Vagina (tissue), 2 donors: ENCODE measurements at regions not wholly inside any gene's neighbourhood (a gene's known extent, or its start where the extent isn't known, plus 50 kb on each side); places are given as distances from the start of the nearest gene placed in this dataset.

Experiments used
- DNase-seq, 2 donors: peaks; one replicate each; pipeline ENCODE4 v3.0.0-alpha.2; 2017; ENCODE audit errors: extremely low spot score in 2 of 2
- H3K27ac ChIP-seq: fragments of 200-600 bp; sonication (generic); one replicate; pipeline ENCODE4 v1.5.1; 2019
- H3K27me3 ChIP-seq: fragments of 200-600 bp; sonication (generic); one replicate; pipeline ENCODE4 v1.5.1; 2019
- H3K36me3 ChIP-seq, 2 donors: fragments of 200-600 bp; sonication (generic); one replicate each; pipeline ENCODE4 v1.5.1; 2017 to 2019
- H3K4me1 ChIP-seq: fragments of 200-600 bp; sonication (generic); one replicate; pipeline ENCODE4 v1.5.1; 2019
- H3K4me3 ChIP-seq, 2 donors: fragments of 200-600 bp; sonication (generic); 1 replicate in 1 of 2; 2 replicates in 1 of 2; pipeline ENCODE4 v1.5.1; 2016 to 2019
- H3K9me3 ChIP-seq: fragments of 200-600 bp; sonication (generic); one replicate; pipeline ENCODE4 v1.5.1; 2019
- POLR2A ChIP-seq, 2 donors: fragments of 450-650 bp; IDR thresholded peaks; one replicate each; pipeline ENCODE4 v1.6.1; 2017; ENCODE audit warnings: antibody characterized with exemption in 2 of 2, mild to moderate bottlenecking in 2 of 2, moderate library complexity in 2 of 2
- POLR2AphosphoS5 ChIP-seq, 2 donors: sonication (generic); formaldehyde crosslinking; IDR thresholded peaks; one replicate each; pipeline ENCODE4 v1.9.0; 2017; ENCODE audit warnings: antibody characterized with exemption in 2 of 2, mild to moderate bottlenecking in 2 of 2, low read depth in 1 of 2; ENCODE audit not compliant: insufficient read depth in 1 of 2
- intact Hi-C: fragments of 100-400 bp; cut with DNase I; formaldehyde crosslinking; loops from one replicate; pipeline ENCODE4 v1.15.1; 2023
- TF ChIP-seq, protein P1 (sequence below), 3 experiments: fragments of 450-650 bp in 2 of 3; fragments of 200-600 bp in 1 of 3; sonication (generic) in 1 of 3; IDR thresholded peaks; one replicate each; pipeline ENCODE4 v1.5.1; 2017 to 2019; ENCODE audit warnings: antibody characterized with exemption in 3 of 3, mild to moderate bottlenecking in 2 of 3, moderate library complexity in 2 of 3

DNA sequence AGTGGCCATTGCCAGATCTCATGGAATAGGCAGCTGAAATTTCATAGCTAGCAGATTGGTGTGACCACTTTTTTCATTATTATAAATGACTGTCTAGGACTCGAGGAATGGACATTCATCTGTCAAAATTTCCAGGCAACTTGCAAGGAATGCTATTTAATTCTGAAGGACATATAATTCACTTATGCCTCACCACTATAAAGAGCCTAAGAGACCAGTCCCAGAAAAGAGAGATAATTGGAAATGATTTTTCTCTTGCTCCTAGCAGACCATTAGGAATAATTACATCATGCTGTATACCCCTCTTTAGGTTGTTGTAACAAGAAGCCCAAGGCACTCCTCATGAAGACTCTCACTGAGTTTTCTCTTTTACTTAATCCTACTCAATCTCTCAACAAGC, 557.4 kb upstream of the RAB6C start:
- TF ChIP-seq, protein P1, sequence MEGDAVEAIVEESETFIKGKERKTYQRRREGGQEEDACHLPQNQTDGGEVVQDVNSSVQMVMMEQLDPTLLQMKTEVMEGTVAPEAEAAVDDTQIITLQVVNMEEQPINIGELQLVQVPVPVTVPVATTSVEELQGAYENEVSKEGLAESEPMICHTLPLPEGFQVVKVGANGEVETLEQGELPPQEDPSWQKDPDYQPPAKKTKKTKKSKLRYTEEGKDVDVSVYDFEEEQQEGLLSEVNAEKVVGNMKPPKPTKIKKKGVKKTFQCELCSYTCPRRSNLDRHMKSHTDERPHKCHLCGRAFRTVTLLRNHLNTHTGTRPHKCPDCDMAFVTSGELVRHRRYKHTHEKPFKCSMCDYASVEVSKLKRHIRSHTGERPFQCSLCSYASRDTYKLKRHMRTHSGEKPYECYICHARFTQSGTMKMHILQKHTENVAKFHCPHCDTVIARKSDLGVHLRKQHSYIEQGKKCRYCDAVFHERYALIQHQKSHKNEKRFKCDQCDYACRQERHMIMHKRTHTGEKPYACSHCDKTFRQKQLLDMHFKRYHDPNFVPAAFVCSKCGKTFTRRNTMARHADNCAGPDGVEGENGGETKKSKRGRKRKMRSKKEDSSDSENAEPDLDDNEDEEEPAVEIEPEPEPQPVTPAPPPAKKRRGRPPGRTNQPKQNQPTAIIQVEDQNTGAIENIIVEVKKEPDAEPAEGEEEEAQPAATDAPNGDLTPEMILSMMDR (IDR thresholded peaks at IDR 0.05) = no peak
- TF ChIP-seq POLR2AphosphoS5 (IDR thresholded peaks at IDR 0.05; ENCODE audit: insufficient read depth in 1 of 2, low read depth in 1 of 2) (no peak), POLR2A (IDR thresholded peaks at IDR 0.05) (no peak)
- Histone ChIP-seq H3K27me3 (no peaks in the 10 kb centered on the region), H3K4me1 (no peaks in the 10 kb centered on the region), H3K27ac (no peak overlapping the region), H3K36me3 (no peaks in the 10 kb centered on the region), H3K9me3 (no peaks in the 10 kb centered on the region), H3K4me3 (no peak overlapping the region)
- intact Hi-C loops = no loop called here
- no peak for DNase-seq

DNA sequence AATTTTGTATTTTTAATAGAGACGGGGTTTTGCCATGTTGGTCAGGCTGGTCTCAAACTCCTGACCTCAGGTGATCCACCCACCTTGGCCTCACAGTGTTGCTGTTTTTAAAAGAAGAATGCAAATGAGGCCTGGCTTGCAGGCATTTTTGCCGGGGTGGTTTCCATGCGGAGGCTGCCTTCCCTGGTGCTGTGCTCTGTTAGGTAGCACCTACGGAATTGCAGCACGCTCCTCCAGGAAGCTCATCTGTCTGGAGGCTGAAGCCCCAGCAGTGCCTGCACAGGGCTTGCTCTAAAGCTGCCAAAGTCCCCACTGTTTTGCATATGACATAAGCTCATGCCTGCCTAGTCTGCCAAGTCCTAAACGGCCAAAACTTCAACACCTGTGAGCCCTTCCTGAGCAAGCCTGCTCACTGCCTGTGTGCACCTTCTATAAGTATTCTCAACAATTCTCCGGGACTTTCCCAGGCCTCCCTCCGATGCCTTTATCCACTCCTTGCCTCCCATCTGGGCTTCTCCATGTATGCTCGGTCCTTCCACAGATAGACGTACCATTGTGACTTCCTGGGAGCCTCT, 551.3 kb upstream of the RAB6C start:
- intact Hi-C loops = no loop called here
- peaks cover 6% of the 10 kb centered on the region for H3K4me1 ChIP-seq
- DNase-seq = no peak
- no peak overlapping the region for H3K27ac ChIP-seq
- H3K27me3 ChIP-seq = no peaks in the 10 kb centered on the region
- H3K4me3 ChIP-seq = no peak overlapping the region
- TF ChIP-seq POLR2AphosphoS5 (IDR thresholded peaks at IDR 0.05; ENCODE audit: insufficient read depth in 1 of 2, low read depth in 1 of 2) (no peak), POLR2A (IDR thresholded peaks at IDR 0.05) (no peak)
- TF ChIP-seq, protein P1 (IDR thresholded peaks at IDR 0.05) = no peak
- no peaks in the 10 kb centered on the region for H3K9me3 ChIP-seq
- no peaks in the 10 kb centered on the region for H3K36me3 ChIP-seq

DNA sequence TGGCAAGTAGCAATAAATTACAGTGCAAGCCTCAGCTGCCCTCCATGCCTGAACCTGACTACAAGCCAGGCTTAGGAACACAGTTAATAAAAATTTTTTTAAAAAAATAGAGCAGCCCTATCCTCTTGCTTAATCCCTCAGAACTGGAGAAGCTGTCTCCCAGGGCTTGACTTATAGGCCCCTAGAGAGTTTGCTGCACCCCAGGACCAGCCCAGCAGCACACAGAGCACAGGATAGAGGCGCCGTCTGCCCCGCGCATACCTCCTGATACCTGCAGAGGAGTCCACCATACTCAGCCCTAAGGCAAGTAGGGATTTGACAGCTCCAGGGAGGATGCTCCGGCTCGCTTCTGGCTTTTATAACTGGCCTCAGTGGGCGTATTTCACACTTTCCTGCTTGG, 548.6 kb upstream of the RAB6C start:
- no peak for TF ChIP-seq POLR2A (IDR thresholded peaks at IDR 0.05)
- TF ChIP-seq, protein P1 (IDR thresholded peaks at IDR 0.05) = no peak
- TF ChIP-seq POLR2AphosphoS5 (IDR thresholded peaks at IDR 0.05; ENCODE audit: insufficient read depth in 1 of 2, low read depth in 1 of 2) = no peak
- H3K27me3 ChIP-seq = no peaks in the 10 kb centered on the region
- H3K9me3 ChIP-seq = no peaks in the 10 kb centered on the region
- intact Hi-C loops = no loop called here
- DNase-seq = no peak
- H3K36me3 ChIP-seq = no peaks in the 10 kb centered on the region
- H3K4me1 ChIP-seq = peaks cover 6% of the 10 kb centered on the region
- no peak overlapping the region for H3K27ac ChIP-seq
- no peak overlapping the region for H3K4me3 ChIP-seq

DNA sequence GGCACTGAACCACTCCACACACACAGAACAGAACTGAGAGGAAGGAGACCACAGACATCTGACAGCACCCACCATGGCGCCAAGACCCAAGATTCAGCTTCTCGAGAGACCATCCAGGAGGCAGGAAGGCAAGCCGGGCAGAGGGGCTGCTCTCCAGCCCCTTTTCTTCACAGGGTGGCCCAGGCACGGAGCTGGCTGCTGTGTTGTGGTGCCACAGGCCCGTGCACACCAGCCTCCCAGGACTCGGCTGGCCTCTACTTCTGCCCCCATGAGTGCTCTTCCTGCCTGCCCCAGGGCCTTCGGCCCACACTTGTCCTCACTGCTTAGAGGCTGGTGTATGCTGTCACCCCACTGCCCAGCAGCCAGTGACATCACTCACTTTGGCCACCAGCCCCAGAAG, 547.6 kb upstream of the RAB6C start:
- intact Hi-C loops = no loop called here
- TF ChIP-seq, protein P1 (IDR thresholded peaks at IDR 0.05) = no peak
- TF ChIP-seq POLR2AphosphoS5 (IDR thresholded peaks at IDR 0.05; ENCODE audit: insufficient read depth in 1 of 2, low read depth in 1 of 2) (no peak), POLR2A (IDR thresholded peaks at IDR 0.05) (no peak)
- no peak for DNase-seq
- H3K27me3 ChIP-seq = no peaks in the 10 kb centered on the region
- no peak overlapping the region for H3K4me3 ChIP-seq
- H3K36me3 ChIP-seq = no peaks in the 10 kb centered on the region
- H3K4me1 ChIP-seq = peaks cover 6% of the 10 kb centered on the region
- H3K27ac ChIP-seq = no peak overlapping the region
- H3K9me3 ChIP-seq = no peaks in the 10 kb centered on the region

DNA sequence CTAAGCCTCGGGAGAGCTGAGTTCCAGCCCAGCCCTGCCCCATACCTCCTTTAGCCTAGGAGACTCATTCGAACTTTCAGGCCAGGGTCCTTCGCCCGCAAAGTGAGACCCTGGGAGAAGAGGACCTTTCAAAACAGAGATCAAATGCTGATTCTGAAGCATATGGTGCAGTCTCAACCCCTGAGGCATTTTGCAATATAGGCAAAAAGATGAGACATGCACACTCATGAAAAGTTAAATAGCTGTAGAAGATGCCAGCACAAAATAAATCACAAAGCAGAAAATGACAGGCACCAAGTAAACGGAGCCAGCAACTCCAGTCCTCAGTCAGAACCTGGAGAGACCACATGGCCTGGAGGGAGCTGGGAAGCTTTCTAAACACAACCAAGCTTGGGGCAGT, 542.7 kb upstream of the RAB6C start:
- no peaks in the 10 kb centered on the region for H3K4me1 ChIP-seq
- H3K27me3 ChIP-seq = no peaks in the 10 kb centered on the region
- no peak overlapping the region for H3K27ac ChIP-seq
- intact Hi-C loops = no loop called here
- no peak overlapping the region for H3K4me3 ChIP-seq
- DNase-seq = no peak
- H3K36me3 ChIP-seq = no peaks in the 10 kb centered on the region
- TF ChIP-seq, protein P1 (IDR thresholded peaks at IDR 0.05) = no peak
- TF ChIP-seq POLR2A (IDR thresholded peaks at IDR 0.05) = no peak
- TF ChIP-seq POLR2AphosphoS5 (IDR thresholded peaks at IDR 0.05; ENCODE audit: insufficient read depth in 1 of 2, low read depth in 1 of 2) = no peak
- H3K9me3 ChIP-seq = no peaks in the 10 kb centered on the region
